T-cell (primary cell): ENCODE measurements at regions not wholly inside any gene's neighbourhood (a gene's known extent, or its start where the extent isn't known, plus 50 kb on each side); places are given as distances from the start of the nearest gene placed in this dataset.

Experiments used
- ATAC-seq, 4 experiments: fragments of 200-7000 bp in 3 of 4; fragments of 150-1000 bp in 1 of 4; cut with Tn5 transposase; replicated peaks in 1 of 4; 1 replicate in 3 of 4; 2 replicates in 1 of 4; pipeline ENCODE4 v1.10.0; 2021; ENCODE audit warnings: moderate library complexity in 3 of 4, mild to moderate bottlenecking in 2 of 4, moderate number of reproducible peaks in 1 of 4
- CTCF ChIA-PET, 2 donors: fragments of 300-600 bp; sonication (Branson Sonifier 250); formaldehyde crosslinking; loops; one replicate each; lab custom pipeline; 2022; ENCODE audit warnings: antibody characterized with exemption in 2 of 2; lab: Charles Lee
- POLR2A ChIA-PET, 2 donors: fragments of 300-600 bp; sonication (Branson Sonifier 250); formaldehyde crosslinking; loops; one replicate each; lab custom pipeline; 2022; ENCODE audit warnings: antibody characterized with exemption in 2 of 2; lab: Charles Lee
- DNase-seq, 35 experiments: peaks; one replicate each; pipeline versions ENCODE4 v3.0.0 to v3.0.0-alpha.2; 2013 to 2023
- H3K27ac ChIP-seq: one replicate; pipeline ENCODE4 v1.5.1; 2013; ENCODE audit warnings: low read length
- H3K27me3 ChIP-seq, 2 experiments: replicated peaks in 1 of 2; 1 replicate in 1 of 2; 2 replicates in 1 of 2; pipeline versions ENCODE4 v1.6.1 to v1.7.0; 2013; ENCODE audit warnings: low read length in 1 of 2, mixed read lengths in 1 of 2; ENCODE audit not compliant: control insufficient read depth in 2 of 2, insufficient read depth in 2 of 2; ENCODE audit errors: extremely low read depth in 1 of 2
- H3K36me3 ChIP-seq, 2 donors: 1 replicate in 1 of 2; 2 replicates in 1 of 2; pipeline versions ENCODE4 v1.6.1 to v1.7.0; 2013; ENCODE audit warnings: low read length in 1 of 2; ENCODE audit not compliant: control insufficient read depth in 2 of 2, insufficient read depth in 1 of 2; ENCODE audit errors: extremely low read depth in 1 of 2
- H3K4me1 ChIP-seq, 2 experiments: 1 replicate in 1 of 2; 2 replicates in 1 of 2; pipeline versions ENCODE4 v1.6.1 to v1.7.0; 2013; ENCODE audit warnings: low read length in 2 of 2, mixed read lengths in 1 of 2; ENCODE audit not compliant: insufficient read depth in 2 of 2, control insufficient read depth in 1 of 2; ENCODE audit errors: extremely low read depth in 1 of 2
- H3K4me3 ChIP-seq, 2 donors: 1 replicate in 1 of 2; 2 replicates in 1 of 2; pipeline versions ENCODE4 v1.5.1 to v1.7.0; 2013; ENCODE audit warnings: mild to moderate bottlenecking in 2 of 2, low read length in 1 of 2, moderate library complexity in 1 of 2; ENCODE audit not compliant: control insufficient read depth in 1 of 2; ENCODE audit errors: extremely low read depth in 1 of 2
- H3K9me3 ChIP-seq: 2 replicates; pipeline ENCODE4 v1.7.0; 2013
- H3K27ac Mint-ChIP-seq, 2 donors: one replicate each; pipeline ENCODE4 v1.8.0; 2020 to 2021; ENCODE audit warnings: mild to moderate bottlenecking in 2 of 2, mixed read lengths in 2 of 2
- H3K27me3 Mint-ChIP-seq, 2 donors: one replicate each; pipeline ENCODE4 v1.8.0; 2021 to 2022; ENCODE audit warnings: mixed read lengths in 2 of 2
- H3K36me3 Mint-ChIP-seq: one replicate; pipeline ENCODE4 v1.8.0; 2021; ENCODE audit warnings: mixed read lengths
- H3K4me1 Mint-ChIP-seq, 3 donors: one replicate each; pipeline ENCODE4 v1.8.0; 2020 to 2022; ENCODE audit warnings: mixed read lengths in 3 of 3, mild to moderate bottlenecking in 1 of 3
- H3K4me3 Mint-ChIP-seq, 3 donors: one replicate each; pipeline ENCODE4 v1.8.0; 2020 to 2022; ENCODE audit warnings: mild to moderate bottlenecking in 3 of 3, mixed read lengths in 3 of 3, moderate library complexity in 3 of 3
- H3K9me3 Mint-ChIP-seq, 3 donors: one replicate each; pipeline ENCODE4 v1.8.0; 2020 to 2022; ENCODE audit warnings: mixed read lengths in 3 of 3
- WGBS: methylation state at CpG from one replicate; pipeline ENCODE4 v1.1.5; 2013; ENCODE audit warnings: missing lambda C conversion rate; ENCODE audit not compliant: insufficient coverage; 5-methylcytosine and 5-hydroxymethylcytosine counted together

DNA sequence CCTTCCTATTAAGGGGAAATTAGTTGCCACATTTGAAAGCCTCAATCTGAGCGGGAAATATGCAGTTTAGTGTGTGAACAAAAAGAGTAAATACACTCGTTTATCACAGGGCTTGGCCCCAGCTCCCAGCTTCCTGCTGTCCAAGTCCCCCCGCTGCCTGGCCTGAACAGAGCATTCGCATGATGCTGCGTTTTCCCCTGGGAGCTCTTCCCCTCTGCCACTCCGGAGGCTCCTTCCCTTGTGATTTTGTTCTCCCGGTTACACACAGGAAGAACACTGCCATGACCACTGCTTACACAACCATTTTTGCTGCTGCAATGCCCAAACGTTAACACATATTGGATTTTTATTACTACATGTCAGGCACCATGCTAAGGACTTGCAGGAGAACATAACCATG is 120.7 kb upstream of the ADARB2 start:
- no peaks in the 10 kb centered on the region for H3K9me3 ChIP-seq
- no peaks in the 10 kb centered on the region for H3K4me1 ChIP-seq
- Mint-ChIP-seq H3K27ac (no peak overlapping the region), H3K4me1 (no peaks in the 10 kb centered on the region), H3K9me3 (no peaks in the 10 kb centered on the region), H3K27me3 (no peaks in the 10 kb centered on the region), H3K36me3 (no peaks in the 10 kb centered on the region), H3K4me3 (no peak overlapping the region)
- ChIA-PET CTCF (no interaction called here), POLR2A (no interaction called here)
- whole genome bisulfite sequencing = 76% methylated on average over 6 of the region's 8 CpGs
- no peak overlapping the region for H3K27ac ChIP-seq
- no peak for DNase-seq
- no peak overlapping the region for H3K4me3 ChIP-seq
- no peaks in the 10 kb centered on the region for H3K36me3 ChIP-seq
- H3K27me3 ChIP-seq = no peaks in the 10 kb centered on the region
- no peak for ATAC-seq

DNA sequence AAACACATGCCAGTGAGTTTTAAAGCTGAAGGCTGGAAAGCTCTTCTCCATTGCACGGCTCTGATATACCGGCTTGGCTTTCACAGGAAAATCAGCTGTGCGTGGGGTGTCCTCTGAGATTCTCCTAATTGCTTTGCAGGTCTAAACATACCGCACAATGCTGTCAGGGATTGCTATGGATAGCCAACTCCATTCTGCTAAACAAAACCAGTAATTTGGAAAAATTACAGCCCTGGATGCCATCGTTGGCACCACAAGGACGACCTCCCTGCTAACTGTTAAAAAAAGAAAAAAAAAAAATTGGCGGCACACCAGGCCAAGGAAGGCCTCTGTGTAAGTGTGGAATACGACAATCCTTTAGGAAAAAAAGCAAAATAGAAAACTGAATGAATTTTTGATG is 118.6 kb upstream of the ADARB2 start:
- Mint-ChIP-seq H3K9me3 (peaks cover 0 to 3% (median 1%) of the 10 kb centered on the region in 3 donors), H3K27me3 (no peaks in the 10 kb centered on the region), H3K36me3 (no peaks in the 10 kb centered on the region), H3K4me3 (no peak overlapping the region), H3K4me1 (no peaks in the 10 kb centered on the region), H3K27ac (no peak overlapping the region)
- Histone ChIP-seq H3K27ac (no peak overlapping the region), H3K36me3 (no peaks in the 10 kb centered on the region), H3K4me1 (no peaks in the 10 kb centered on the region), H3K9me3 (no peaks in the 10 kb centered on the region), H3K27me3 (no peaks in the 10 kb centered on the region), H3K4me3 (no peak overlapping the region)
- CTCF ChIA-PET = no interaction called here
- WGBS = 83% methylated on average over 6 of the region's 8 CpGs
- no peak for ATAC-seq
- DNase-seq = no peak
- POLR2A ChIA-PET = no interaction called here

- Histone ChIP-seq H3K36me3 (no peaks in the 10 kb centered on the region), H3K9me3 (no peaks in the 10 kb centered on the region), H3K27ac (no peak overlapping the region), H3K27me3 (no peaks in the 10 kb centered on the region), H3K4me1 (no peaks in the 10 kb centered on the region), H3K4me3 (no peak overlapping the region)
- no peak for DNase-seq
- POLR2A ChIA-PET = no interaction called here
- ATAC-seq = no peak
- Mint-ChIP-seq H3K27me3 (no peaks in the 10 kb centered on the region), H3K4me1 (no peaks in the 10 kb centered on the region), H3K36me3 (no peaks in the 10 kb centered on the region), H3K27ac (no peak overlapping the region), H3K9me3 (peaks cover 0 to 8% (median 5%) of the 10 kb centered on the region in 3 donors), H3K4me3 (no peak overlapping the region)
- CTCF ChIA-PET = no interaction called here
- 100% methylated on average over 2 of the region's 7 CpGs for WGBS
Observed at GRCh38 chr10:1854271-1854670, 116.9 kb upstream of the ADARB2 start.

DNA sequence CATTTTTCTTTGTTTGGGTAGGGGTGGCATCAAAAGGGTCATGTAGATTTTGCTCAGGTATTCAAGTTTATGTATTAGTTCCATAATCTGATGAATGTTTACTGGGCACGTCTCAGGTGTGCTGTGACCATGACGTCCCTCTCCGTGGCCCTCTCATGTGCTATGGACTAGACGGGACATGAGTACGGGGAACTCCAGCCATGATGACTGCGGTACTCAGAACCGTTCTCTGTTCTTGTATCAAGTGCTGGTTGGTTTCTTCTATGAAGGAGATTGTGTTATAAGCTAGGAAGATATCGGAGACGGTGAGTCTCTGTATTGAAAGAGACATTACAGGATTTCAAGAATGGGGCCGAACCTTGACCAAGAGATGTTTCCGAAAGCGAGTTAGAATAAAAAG is 116.5 kb upstream of the ADARB2 start:
- Histone ChIP-seq H3K4me1 (no peaks in the 10 kb centered on the region), H3K27me3 (no peaks in the 10 kb centered on the region), H3K36me3 (no peaks in the 10 kb centered on the region), H3K9me3 (no peaks in the 10 kb centered on the region), H3K27ac (no peak overlapping the region), H3K4me3 (no peak overlapping the region)
- peaks cover 0 to 8% (median 5%) of the 10 kb centered on the region in 3 donors for H3K9me3 Mint-ChIP-seq
- 87% methylated on average over 9 of the region's 12 CpGs for WGBS
- H3K36me3 Mint-ChIP-seq = no peaks in the 10 kb centered on the region
- no peaks in the 10 kb centered on the region for H3K4me1 Mint-ChIP-seq
- ATAC-seq = no peak
- H3K27ac Mint-ChIP-seq = no peak overlapping the region
- no peak overlapping the region for H3K4me3 Mint-ChIP-seq
- DNase-seq = no peak
- CTCF ChIA-PET = no interaction called here
- POLR2A ChIA-PET = no interaction called here
- no peaks in the 10 kb centered on the region for H3K27me3 Mint-ChIP-seq

DNA sequence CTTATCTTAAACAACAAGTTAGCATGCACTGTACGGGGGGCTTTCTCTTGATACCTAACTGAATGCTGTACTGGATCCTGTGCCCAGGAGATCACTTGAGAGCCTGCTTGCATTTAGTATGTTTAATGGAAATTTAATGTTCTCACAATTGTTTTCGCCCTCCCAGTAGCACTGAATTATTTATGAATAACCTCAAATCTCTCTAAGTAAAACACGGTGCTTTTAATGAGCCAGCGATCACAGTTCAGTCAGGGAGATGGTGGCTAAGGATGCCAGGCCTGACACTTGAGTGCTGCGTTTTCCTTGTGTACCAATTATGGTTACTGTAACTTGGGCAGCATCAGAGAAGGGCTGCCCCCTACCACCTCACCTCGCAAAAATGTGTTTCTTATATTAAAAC is 115.5 kb upstream of the ADARB2 start:
- DNase-seq (no peak), ATAC-seq (no peak)
- H3K9me3 Mint-ChIP-seq = peaks cover 0 to 8% (median 5%) of the 10 kb centered on the region in 3 donors
- Histone ChIP-seq H3K4me1 (no peaks in the 10 kb centered on the region), H3K9me3 (no peaks in the 10 kb centered on the region), H3K27ac (no peak overlapping the region), H3K36me3 (no peaks in the 10 kb centered on the region), H3K4me3 (no peak overlapping the region), H3K27me3 (no peaks in the 10 kb centered on the region)
- 100% methylated on average over 2 of the region's 6 CpGs for WGBS
- H3K27me3 Mint-ChIP-seq = no peaks in the 10 kb centered on the region
- ChIA-PET CTCF (no interaction called here), POLR2A (no interaction called here)
- H3K27ac Mint-ChIP-seq = no peak overlapping the region
- no peaks in the 10 kb centered on the region for H3K4me1 Mint-ChIP-seq
- H3K4me3 Mint-ChIP-seq = no peak overlapping the region
- no peaks in the 10 kb centered on the region for H3K36me3 Mint-ChIP-seq

- Histone ChIP-seq H3K36me3 (no peaks in the 10 kb centered on the region), H3K27me3 (no peaks in the 10 kb centered on the region), H3K27ac (no peak overlapping the region), H3K4me3 (no peak overlapping the region), H3K9me3 (no peaks in the 10 kb centered on the region), H3K4me1 (no peaks in the 10 kb centered on the region)
- no peak overlapping the region for H3K27ac Mint-ChIP-seq
- H3K9me3 Mint-ChIP-seq = peaks cover 0 to 8% (median 5%) of the 10 kb centered on the region in 3 donors
- ChIA-PET POLR2A (no interaction called here), CTCF (no interaction called here)
- ATAC-seq = no peak
- H3K4me3 Mint-ChIP-seq = no peak overlapping the region
- H3K4me1 Mint-ChIP-seq = no peaks in the 10 kb centered on the region
- DNase-seq = no peak
- WGBS = no CpG with 5 or more reads among the region's 8 CpGs
- H3K27me3 Mint-ChIP-seq = peaks cover 0 to 3% of the 10 kb centered on the region in 2 donors
- no peaks in the 10 kb centered on the region for H3K36me3 Mint-ChIP-seq
Observed at GRCh38 chr10:1851762-1852161, 114.4 kb upstream of the ADARB2 start.

DNA sequence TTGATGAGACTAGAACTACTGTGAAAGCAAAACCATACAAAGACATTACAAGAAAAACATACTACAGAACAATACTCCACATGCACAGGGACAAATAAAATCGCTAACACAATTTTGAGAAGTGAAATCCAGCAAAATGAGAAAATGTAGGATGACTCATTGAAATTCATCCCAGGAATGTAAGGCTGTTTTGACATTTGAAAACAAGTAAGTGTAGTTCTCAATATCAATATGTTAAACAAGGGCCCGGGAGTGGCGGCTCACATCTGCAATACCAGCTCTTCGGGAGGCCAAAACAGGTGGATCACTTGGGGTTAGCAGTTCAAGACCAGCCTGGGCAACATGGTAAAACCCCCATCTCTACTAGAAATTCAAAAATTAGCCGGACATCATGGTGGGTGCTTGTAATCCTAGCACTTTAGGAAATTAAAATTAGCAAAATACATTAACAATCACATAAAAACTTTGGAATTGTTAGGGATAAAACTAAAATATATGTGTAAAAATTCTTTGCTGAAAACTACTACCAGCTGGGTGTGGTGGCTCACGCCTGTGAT is 113.7 kb upstream of the ADARB2 start:
- Mint-ChIP-seq H3K27ac (no peak overlapping the region), H3K9me3 (peaks cover 0 to 8% (median 5%) of the 10 kb centered on the region in 3 donors), H3K36me3 (no peaks in the 10 kb centered on the region), H3K4me1 (no peaks in the 10 kb centered on the region), H3K27me3 (peaks cover 0 to 6% of the 10 kb centered on the region in 2 donors), H3K4me3 (no peak overlapping the region)
- ChIA-PET CTCF (no interaction called here), POLR2A (no interaction called here)
- no peak overlapping the region for H3K27ac ChIP-seq
- no peak for DNase-seq
- H3K27me3 ChIP-seq = no peaks in the 10 kb centered on the region
- no CpG with 5 or more reads among the region's 6 CpGs for WGBS
- ATAC-seq = no peak
- no peaks in the 10 kb centered on the region for H3K9me3 ChIP-seq
- no peak overlapping the region for H3K4me3 ChIP-seq
- no peaks in the 10 kb centered on the region for H3K36me3 ChIP-seq
- no peaks in the 10 kb centered on the region for H3K4me1 ChIP-seq
